Gastrocnemius medialis (tissue), 4 donors: ENCODE measurements at regions not wholly inside any gene's neighbourhood (a gene's known extent, or its start where the extent isn't known, plus 50 kb on each side); places are given as distances from the start of the nearest gene placed in this dataset.

Experiments
- POLR2A ChIP-seq, 2 donors: fragments of 450-650 bp; IDR thresholded peaks; one replicate each; pipeline ENCODE4 v1.6.1; 2017; ENCODE audit warnings: antibody characterized with exemption in 2 of 2, mild to moderate bottlenecking in 2 of 2, moderate library complexity in 2 of 2
- TF ChIP-seq, protein P1 (sequence below), 5 experiments: fragments of 450-650 bp in 3 of 5; fragments of 200-600 bp in 2 of 5; sonication (generic) in 2 of 5; IDR thresholded peaks in 4 of 5; conservative IDR thresholded peaks in 1 of 5; 1 replicate in 4 of 5; 2 replicates in 1 of 5; pipeline ENCODE4 v1.5.1; 2016 to 2019; ENCODE audit warnings: antibody characterized with exemption in 5 of 5, mild to moderate bottlenecking in 3 of 5, moderate library complexity in 3 of 5

DNA sequence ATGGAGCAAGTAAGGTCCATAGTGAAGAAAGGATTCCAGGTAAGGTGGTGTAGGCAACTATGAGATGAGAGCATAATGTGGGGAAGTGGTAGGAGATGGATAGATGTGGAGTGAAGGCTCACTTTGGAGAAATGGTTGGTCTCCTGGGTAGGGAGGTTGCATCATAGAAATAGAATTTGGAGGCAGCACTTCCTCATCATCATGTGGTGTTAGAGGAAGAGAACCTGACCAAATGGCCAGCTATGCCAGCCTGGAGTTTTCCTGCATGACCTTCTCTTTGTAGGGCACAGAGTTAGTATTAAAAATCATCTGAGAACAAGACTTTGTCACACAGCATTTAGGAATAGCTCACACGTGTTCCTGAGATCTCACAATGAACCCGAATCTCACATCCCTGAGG, 126.7 kb upstream of the CXCL12 start:
- TF ChIP-seq, protein P1, sequence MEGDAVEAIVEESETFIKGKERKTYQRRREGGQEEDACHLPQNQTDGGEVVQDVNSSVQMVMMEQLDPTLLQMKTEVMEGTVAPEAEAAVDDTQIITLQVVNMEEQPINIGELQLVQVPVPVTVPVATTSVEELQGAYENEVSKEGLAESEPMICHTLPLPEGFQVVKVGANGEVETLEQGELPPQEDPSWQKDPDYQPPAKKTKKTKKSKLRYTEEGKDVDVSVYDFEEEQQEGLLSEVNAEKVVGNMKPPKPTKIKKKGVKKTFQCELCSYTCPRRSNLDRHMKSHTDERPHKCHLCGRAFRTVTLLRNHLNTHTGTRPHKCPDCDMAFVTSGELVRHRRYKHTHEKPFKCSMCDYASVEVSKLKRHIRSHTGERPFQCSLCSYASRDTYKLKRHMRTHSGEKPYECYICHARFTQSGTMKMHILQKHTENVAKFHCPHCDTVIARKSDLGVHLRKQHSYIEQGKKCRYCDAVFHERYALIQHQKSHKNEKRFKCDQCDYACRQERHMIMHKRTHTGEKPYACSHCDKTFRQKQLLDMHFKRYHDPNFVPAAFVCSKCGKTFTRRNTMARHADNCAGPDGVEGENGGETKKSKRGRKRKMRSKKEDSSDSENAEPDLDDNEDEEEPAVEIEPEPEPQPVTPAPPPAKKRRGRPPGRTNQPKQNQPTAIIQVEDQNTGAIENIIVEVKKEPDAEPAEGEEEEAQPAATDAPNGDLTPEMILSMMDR (IDR thresholded peaks at IDR 0.05 in 4 of 5, conservative IDR thresholded peaks at IDR 0.05 in 1 of 5) = no peak
- TF ChIP-seq POLR2A (IDR thresholded peaks at IDR 0.05) = no peak
